Endothelial cell of umbilical vein (primary cell): ENCODE measurements at regions not wholly inside any gene's neighbourhood (a gene's known extent, or its start where the extent isn't known, plus 50 kb on each side); places are given as distances from the start of the nearest gene placed in this dataset.

Experiments
- EZH2 ChIP-seq: IDR thresholded peaks from 2 replicates; pipeline ENCODE4 v1.6.1; 2012; ENCODE audit warnings: borderline replicate concordance, low read depth, mild to moderate bottlenecking, moderate library complexity, low read length, inconsistent platforms; ENCODE audit not compliant: severe bottlenecking
- GATA2 ChIP-seq: IDR thresholded peaks from 2 replicates; pipeline ENCODE4 v1.7.0; 2011; ENCODE audit warnings: low read depth, mild to moderate bottlenecking, moderate library complexity, mixed read lengths, low read length; ENCODE audit not compliant: insufficient read length, insufficient read depth
- JUN ChIP-seq: IDR thresholded peaks from 2 replicates; pipeline ENCODE4 v1.6.1; 2011; ENCODE audit warnings: borderline replicate concordance, low read depth; ENCODE audit not compliant: insufficient read length, insufficient read depth
- MYC ChIP-seq: IDR thresholded peaks from one replicate; pipeline ENCODE4 v1.6.1; 2011; ENCODE audit warnings: mild to moderate bottlenecking, low read depth, low read length
- POLR2A ChIP-seq: IDR thresholded peaks from 2 replicates; pipeline ENCODE4 v1.6.1; 2012; ENCODE audit warnings: low read depth, mild to moderate bottlenecking, control low read depth, low read length
- POLR2AphosphoS5 ChIP-seq: IDR thresholded peaks from 2 replicates; pipeline ENCODE4 v1.6.1; 2012; ENCODE audit warnings: low read depth, mild to moderate bottlenecking, control low read depth, low read length, moderate library complexity; ENCODE audit not compliant: insufficient read depth
- TF ChIP-seq, protein P1 (sequence below), 2 donors: IDR thresholded peaks; 1 replicate in 1 of 2; 2 replicates in 1 of 2; pipeline ENCODE4 v1.5.1; 2011; ENCODE audit warnings: low read length in 2 of 2, mild to moderate bottlenecking in 2 of 2, moderate library complexity in 2 of 2, control low read depth in 1 of 2, inconsistent platforms in 1 of 2, low read depth in 1 of 2; ENCODE audit not compliant: insufficient read depth in 1 of 2; ENCODE audit errors: extremely low read depth in 1 of 2
- TF ChIP-seq, protein P2 (sequence below): IDR thresholded peaks from 2 replicates; pipeline ENCODE4 v1.6.1; 2011; ENCODE audit not compliant: insufficient read depth, insufficient read length

GRCh38 chr14:53500191-53500590 is 347.1 kb upstream of the DDHD1 start:
- no peak for TF ChIP-seq POLR2AphosphoS5
- no peak for TF ChIP-seq POLR2A
- TF ChIP-seq, protein P1, sequence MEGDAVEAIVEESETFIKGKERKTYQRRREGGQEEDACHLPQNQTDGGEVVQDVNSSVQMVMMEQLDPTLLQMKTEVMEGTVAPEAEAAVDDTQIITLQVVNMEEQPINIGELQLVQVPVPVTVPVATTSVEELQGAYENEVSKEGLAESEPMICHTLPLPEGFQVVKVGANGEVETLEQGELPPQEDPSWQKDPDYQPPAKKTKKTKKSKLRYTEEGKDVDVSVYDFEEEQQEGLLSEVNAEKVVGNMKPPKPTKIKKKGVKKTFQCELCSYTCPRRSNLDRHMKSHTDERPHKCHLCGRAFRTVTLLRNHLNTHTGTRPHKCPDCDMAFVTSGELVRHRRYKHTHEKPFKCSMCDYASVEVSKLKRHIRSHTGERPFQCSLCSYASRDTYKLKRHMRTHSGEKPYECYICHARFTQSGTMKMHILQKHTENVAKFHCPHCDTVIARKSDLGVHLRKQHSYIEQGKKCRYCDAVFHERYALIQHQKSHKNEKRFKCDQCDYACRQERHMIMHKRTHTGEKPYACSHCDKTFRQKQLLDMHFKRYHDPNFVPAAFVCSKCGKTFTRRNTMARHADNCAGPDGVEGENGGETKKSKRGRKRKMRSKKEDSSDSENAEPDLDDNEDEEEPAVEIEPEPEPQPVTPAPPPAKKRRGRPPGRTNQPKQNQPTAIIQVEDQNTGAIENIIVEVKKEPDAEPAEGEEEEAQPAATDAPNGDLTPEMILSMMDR (IDR thresholded peaks at IDR 0.05; ENCODE audit: extremely low read depth in 1 of 2, insufficient read depth in 1 of 2, low read depth in 1 of 2, low read length in 2 of 2) = no peak
- TF ChIP-seq EZH2 = no peak
- no peak for TF ChIP-seq JUN
- TF ChIP-seq, protein P2, sequence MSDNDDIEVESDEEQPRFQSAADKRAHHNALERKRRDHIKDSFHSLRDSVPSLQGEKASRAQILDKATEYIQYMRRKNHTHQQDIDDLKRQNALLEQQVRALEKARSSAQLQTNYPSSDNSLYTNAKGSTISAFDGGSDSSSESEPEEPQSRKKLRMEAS = no peak
- no peak for TF ChIP-seq GATA2
- TF ChIP-seq MYC = no peak
